ENCODE measurements at regions not wholly inside any gene's neighbourhood (a gene's known extent, or its start where the extent isn't known, plus 50 kb on each side); places are given as distances from the start of the nearest gene placed in this dataset.

- H3K9me3 Mint-ChIP-seq (ENCODE audit: unreplicated experiment) = no peaks in the 10 kb centered on the region
- no peaks in the 10 kb centered on the region for H4K20me1 ChIP-seq (ENCODE audit: insufficient read depth, low read length)
- H3K27ac Mint-ChIP-seq (ENCODE audit: unreplicated experiment) = peak overlapping the region; percentile 26
- no peaks in the 10 kb centered on the region for H3K36me3 Mint-ChIP-seq (ENCODE audit: low read depth, unreplicated experiment)
- H3K36me3 ChIP-seq (ENCODE audit: insufficient read depth, low read length) = no peaks in the 10 kb centered on the region
- no peak overlapping the region for H3K9ac ChIP-seq (ENCODE audit: low read length)
- no peak for FAIRE-seq
- no peaks in the 10 kb centered on the region for H3K79me2 ChIP-seq (ENCODE audit: insufficient read depth, low read length)
- H3K27ac ChIP-seq (ENCODE audit: low read depth, low read length) = no peak overlapping the region
- peak overlapping the region; percentile 68 for H2AFZ ChIP-seq (ENCODE audit: low read depth, low read length)
- peak; percentile 31 for DNase-seq (ENCODE audit: low read depth)
- no peak overlapping the region for H3K4me3 Mint-ChIP-seq (ENCODE audit: unreplicated experiment)
- peaks cover 2% of the 10 kb centered on the region for H3K27me3 ChIP-seq (ENCODE audit: insufficient read depth, low read length)
- H3K4me1 ChIP-seq (ENCODE audit: insufficient read depth, low read length) = peaks cover 21% of the 10 kb centered on the region
- H3K4me2 ChIP-seq (ENCODE audit: low read length) = no peak overlapping the region
- H3K27me3 Mint-ChIP-seq (ENCODE audit: low read depth, unreplicated experiment) = peaks cover 19% of the 10 kb centered on the region
- H3K4me1 Mint-ChIP-seq (ENCODE audit: low read depth, unreplicated experiment) = peaks cover 14% of the 10 kb centered on the region
- H3K9me3 ChIP-seq (ENCODE audit: insufficient read depth, low read depth, low read length) = no peaks in the 10 kb centered on the region
- no peak overlapping the region for H3K4me3 ChIP-seq (ENCODE audit: insufficient read depth, low read depth, low read length)
- TF ChIP-seq EZH2 (IDR thresholded peaks at IDR 0.05; ENCODE audit: insufficient read depth, low read length) = no peak
- TF ChIP-seq CTCF (IDR thresholded peaks at IDR 0.05; ENCODE audit: insufficient read depth, low read depth, low read length) = peak; percentile 92
Observed at GRCh38 chr15:66619152-66619903, 53.5 kb upstream of the LCTL start.

- Histone ChIP-seq H4K20me1 (ENCODE audit: insufficient read depth, low read length) (no peaks in the 10 kb centered on the region), H3K4me3 (ENCODE audit: insufficient read depth, low read depth, low read length) (no peak overlapping the region), H3K27me3 (ENCODE audit: insufficient read depth, low read length) (peaks cover 2% of the 10 kb centered on the region), H3K4me2 (ENCODE audit: low read length) (no peak overlapping the region), H3K36me3 (ENCODE audit: insufficient read depth, low read length) (no peaks in the 10 kb centered on the region), H3K9ac (ENCODE audit: low read length) (no peak overlapping the region), H3K9me3 (ENCODE audit: insufficient read depth, low read depth, low read length) (no peaks in the 10 kb centered on the region), H3K79me2 (ENCODE audit: insufficient read depth, low read length) (no peaks in the 10 kb centered on the region), H3K4me1 (ENCODE audit: insufficient read depth, low read length) (peaks cover 21% of the 10 kb centered on the region), H3K27ac (ENCODE audit: low read depth, low read length) (no peak overlapping the region), H2AFZ (ENCODE audit: low read depth, low read length) (no peak overlapping the region)
- no peak overlapping the region for H3K27ac Mint-ChIP-seq (ENCODE audit: unreplicated experiment)
- no peak for DNase-seq (ENCODE audit: low read depth)
- no peak overlapping the region for H3K4me3 Mint-ChIP-seq (ENCODE audit: unreplicated experiment)
- FAIRE-seq = no peak
- TF ChIP-seq CTCF (IDR thresholded peaks at IDR 0.05; ENCODE audit: insufficient read depth, low read depth, low read length) (no peak), EZH2 (IDR thresholded peaks at IDR 0.05; ENCODE audit: insufficient read depth, low read length) (no peak)
- peaks cover 14% of the 10 kb centered on the region for H3K4me1 Mint-ChIP-seq (ENCODE audit: low read depth, unreplicated experiment)
- no peaks in the 10 kb centered on the region for H3K9me3 Mint-ChIP-seq (ENCODE audit: unreplicated experiment)
- H3K36me3 Mint-ChIP-seq (ENCODE audit: low read depth, unreplicated experiment) = no peaks in the 10 kb centered on the region
- H3K27me3 Mint-ChIP-seq (ENCODE audit: low read depth, unreplicated experiment) = peaks cover 13% of the 10 kb centered on the region
Observed at GRCh38 chr15:66620341-66620740, 54.5 kb upstream of the LCTL start.

- Mint-ChIP-seq H3K27me3 (ENCODE audit: low read depth, unreplicated experiment) (peaks cover 13% of the 10 kb centered on the region), H3K27ac (ENCODE audit: unreplicated experiment) (no peak overlapping the region), H3K4me3 (ENCODE audit: unreplicated experiment) (peak overlapping the region; percentile 25), H3K36me3 (ENCODE audit: low read depth, unreplicated experiment) (no peaks in the 10 kb centered on the region), H3K9me3 (ENCODE audit: unreplicated experiment) (no peaks in the 10 kb centered on the region), H3K4me1 (ENCODE audit: low read depth, unreplicated experiment) (peaks cover 14% of the 10 kb centered on the region)
- Histone ChIP-seq H3K79me2 (ENCODE audit: insufficient read depth, low read length) (no peaks in the 10 kb centered on the region), H3K27me3 (ENCODE audit: insufficient read depth, low read length) (peaks cover 2% of the 10 kb centered on the region), H4K20me1 (ENCODE audit: insufficient read depth, low read length) (no peaks in the 10 kb centered on the region), H3K4me1 (ENCODE audit: insufficient read depth, low read length) (peaks cover 21% of the 10 kb centered on the region), H3K4me2 (ENCODE audit: low read length) (no peak overlapping the region), H3K9me3 (ENCODE audit: insufficient read depth, low read depth, low read length) (no peaks in the 10 kb centered on the region), H3K36me3 (ENCODE audit: insufficient read depth, low read length) (no peaks in the 10 kb centered on the region), H3K9ac (ENCODE audit: low read length) (no peak overlapping the region), H3K27ac (ENCODE audit: low read depth, low read length) (no peak overlapping the region), H3K4me3 (ENCODE audit: insufficient read depth, low read depth, low read length) (no peak overlapping the region), H2AFZ (ENCODE audit: low read depth, low read length) (no peak overlapping the region)
- FAIRE-seq (no peak), DNase-seq (ENCODE audit: low read depth) (no peak)
- TF ChIP-seq EZH2 (IDR thresholded peaks at IDR 0.05; ENCODE audit: insufficient read depth, low read length) (no peak), CTCF (IDR thresholded peaks at IDR 0.05; ENCODE audit: insufficient read depth, low read depth, low read length) (no peak)
Observed at GRCh38 chr15:66620744-66621344, 55.0 kb upstream of the LCTL start.

All from astrocyte (in vitro differentiated cells and primary cell).